Loucy (cell line): ENCODE measurements at regions not wholly inside any gene's neighbourhood (a gene's known extent, or its start where the extent isn't known, plus 50 kb on each side); places are given as distances from the start of the nearest gene placed in this dataset.

ENCODE experiments used
- CTCF ChIP-seq: fragments of 200-600 bp; sonication (generic); conservative IDR thresholded peaks from 2 replicates; pipeline ENCODE4 v1.5.1; 2014; ENCODE audit warnings: mild to moderate bottlenecking, antibody characterized with exemption, low read length
- EZH2phosphoT487 ChIP-seq: fragments of 200-600 bp; IDR thresholded peaks from 2 replicates; pipeline ENCODE4 v1.6.1; 2018; ENCODE audit warnings: antibody characterized with exemption, mild to moderate bottlenecking, moderate library complexity, borderline replicate concordance

DNA sequence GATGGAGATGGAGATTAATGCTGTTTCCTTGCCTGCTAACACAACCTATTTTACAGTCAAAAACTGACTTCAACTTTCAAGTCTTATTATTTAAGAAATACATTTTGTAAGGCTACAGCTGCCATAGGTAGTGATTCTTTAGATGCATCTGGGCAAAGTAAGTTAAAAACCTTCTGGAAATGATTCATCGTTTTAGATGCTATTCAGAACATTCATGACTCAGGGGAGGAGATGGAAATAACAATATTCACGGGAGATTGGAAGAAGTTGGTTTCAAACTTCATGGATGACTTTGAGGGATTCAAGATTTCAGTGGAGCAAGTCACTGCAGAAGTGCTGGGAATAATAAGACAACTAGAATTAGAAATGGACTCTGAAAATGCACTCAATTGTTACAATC lies 174.9 kb upstream of the GGTLC1 start:
- TF ChIP-seq CTCF (no peak), EZH2phosphoT487 (no peak)
